Cardiac muscle cell (in vitro differentiated cells and primary cell): ENCODE measurements at regions not wholly inside any gene's neighbourhood (a gene's known extent, or its start where the extent isn't known, plus 50 kb on each side); places are given as distances from the start of the nearest gene placed in this dataset.
"Not testable (repeated sequence)": the region's sequence is repeated elsewhere in the genome, so short reads cannot be mapped to it uniquely, and the experiment has no call there.

Experiments used
- DNase-seq, 2 donors: peaks; one replicate each; pipeline versions ENCODE4 v3.0.0 to v3.0.0-alpha.2; 2010 to 2017; ENCODE audit warnings: low read depth in 1 of 2, low spot score in 1 of 2
- H3K27ac ChIP-seq: fragments of 200-600 bp; sonication (generic); 2 replicates; pipeline ENCODE4 v1.5.1; 2016
- H3K27me3 ChIP-seq: fragments of 200-600 bp; sonication (generic); 2 replicates; pipeline ENCODE4 v1.6.0; 2016; ENCODE audit warnings: control low read depth
- H3K36me3 ChIP-seq: fragments of 200-600 bp; sonication (generic); 2 replicates; pipeline ENCODE4 v1.5.1; 2016; ENCODE audit warnings: control low read depth
- H3K4me1 ChIP-seq: fragments of 200-600 bp; sonication (generic); 2 replicates; pipeline ENCODE4 v1.8.1; 2017; ENCODE audit warnings: low read depth, mild to moderate bottlenecking, mixed run types
- H3K4me3 ChIP-seq: fragments of 200-600 bp; sonication (generic); 2 replicates; pipeline ENCODE4 v1.5.1; 2016; ENCODE audit warnings: mild to moderate bottlenecking
- H3K9me3 ChIP-seq: fragments of 200-600 bp; sonication (generic); 2 replicates; pipeline ENCODE4 v1.5.1; 2017; ENCODE audit warnings: low read depth, mild to moderate bottlenecking, control low read depth
- TF ChIP-seq, protein P1 (sequence below): IDR thresholded peaks from 2 replicates; pipeline ENCODE4 v1.5.1; 2012; ENCODE audit warnings: low read depth, mild to moderate bottlenecking, low read length

DNA sequence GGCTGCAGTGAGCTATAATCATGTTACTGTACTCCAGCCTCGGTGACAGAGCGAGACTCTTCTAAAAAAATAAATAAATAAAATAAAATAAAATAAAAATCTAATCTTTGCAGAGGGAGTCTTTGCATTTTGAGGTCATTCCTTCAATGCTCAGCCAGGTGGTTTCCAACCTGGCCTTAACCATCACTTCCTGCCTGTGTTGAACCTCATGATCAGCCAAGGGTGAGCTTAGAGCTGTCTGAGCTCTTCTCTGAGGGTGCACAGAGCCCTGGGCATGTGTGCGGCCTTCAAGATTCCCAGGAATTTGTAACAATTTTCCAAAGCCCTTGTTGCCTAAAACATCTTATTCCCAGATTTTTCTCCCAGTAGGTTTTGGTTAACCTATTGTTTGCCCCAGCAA, 94.3 kb downstream of the KCNJ12 start:
- not testable (repeated sequence) for H3K36me3 ChIP-seq, H3K27ac ChIP-seq, H3K4me3 ChIP-seq, H3K9me3 ChIP-seq, H3K4me1 ChIP-seq, H3K27me3 ChIP-seq, DNase-seq

DNA sequence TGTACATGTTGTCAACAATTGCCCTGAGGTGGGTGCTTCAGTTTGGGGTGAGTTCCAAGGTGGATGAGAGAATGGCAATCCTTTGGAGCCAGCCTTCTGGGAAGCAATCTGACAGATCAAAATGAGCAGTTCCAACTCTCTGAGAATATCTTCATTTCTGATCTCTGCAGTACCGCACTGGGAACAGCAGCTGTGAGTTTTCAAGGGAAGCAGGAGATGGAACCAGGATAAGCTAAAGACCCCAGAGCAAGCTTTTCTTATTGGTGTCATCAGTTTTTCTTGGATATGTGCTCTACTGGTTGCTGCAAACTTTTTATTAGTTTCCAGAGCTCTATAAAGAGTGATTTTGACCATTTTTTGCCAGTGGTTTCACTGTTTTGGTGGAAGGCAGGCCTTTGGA, 94.7 kb downstream of the KCNJ12 start:
- Histone ChIP-seq H3K4me1 (no peaks in the 10 kb centered on the region), H3K9me3 (no peaks in the 10 kb centered on the region), H3K27me3 (no peaks in the 10 kb centered on the region), H3K36me3 (no peaks in the 10 kb centered on the region), H3K27ac (no peak overlapping the region), H3K4me3 (no peak overlapping the region)
- no peak for DNase-seq
- TF ChIP-seq, protein P1, sequence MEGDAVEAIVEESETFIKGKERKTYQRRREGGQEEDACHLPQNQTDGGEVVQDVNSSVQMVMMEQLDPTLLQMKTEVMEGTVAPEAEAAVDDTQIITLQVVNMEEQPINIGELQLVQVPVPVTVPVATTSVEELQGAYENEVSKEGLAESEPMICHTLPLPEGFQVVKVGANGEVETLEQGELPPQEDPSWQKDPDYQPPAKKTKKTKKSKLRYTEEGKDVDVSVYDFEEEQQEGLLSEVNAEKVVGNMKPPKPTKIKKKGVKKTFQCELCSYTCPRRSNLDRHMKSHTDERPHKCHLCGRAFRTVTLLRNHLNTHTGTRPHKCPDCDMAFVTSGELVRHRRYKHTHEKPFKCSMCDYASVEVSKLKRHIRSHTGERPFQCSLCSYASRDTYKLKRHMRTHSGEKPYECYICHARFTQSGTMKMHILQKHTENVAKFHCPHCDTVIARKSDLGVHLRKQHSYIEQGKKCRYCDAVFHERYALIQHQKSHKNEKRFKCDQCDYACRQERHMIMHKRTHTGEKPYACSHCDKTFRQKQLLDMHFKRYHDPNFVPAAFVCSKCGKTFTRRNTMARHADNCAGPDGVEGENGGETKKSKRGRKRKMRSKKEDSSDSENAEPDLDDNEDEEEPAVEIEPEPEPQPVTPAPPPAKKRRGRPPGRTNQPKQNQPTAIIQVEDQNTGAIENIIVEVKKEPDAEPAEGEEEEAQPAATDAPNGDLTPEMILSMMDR = no peak

DNA sequence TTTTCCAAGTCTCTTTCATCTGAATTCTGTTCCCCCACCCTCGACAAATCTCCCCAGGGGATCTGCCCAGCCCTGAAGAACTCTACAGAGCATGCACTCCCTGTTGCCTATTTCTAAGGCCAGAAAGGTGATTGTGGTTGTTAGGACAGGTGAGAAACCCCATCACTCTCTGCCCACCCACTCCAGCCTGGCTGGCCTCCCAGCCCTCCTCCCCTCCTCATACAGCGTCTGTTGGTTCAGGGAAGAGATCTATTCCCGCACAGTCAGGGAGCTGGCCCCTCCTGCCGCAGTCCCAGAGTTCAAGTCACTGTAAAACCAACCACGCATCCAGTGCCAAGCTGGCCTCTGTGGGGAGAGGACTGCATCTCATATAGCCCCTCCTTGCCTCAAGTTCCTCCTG, 98.7 kb downstream of the KCNJ12 start:
- H3K36me3 ChIP-seq = no peaks in the 10 kb centered on the region
- no peak overlapping the region for H3K4me3 ChIP-seq
- H3K4me1 ChIP-seq = no peaks in the 10 kb centered on the region
- H3K27ac ChIP-seq = no peak overlapping the region
- DNase-seq = no peak
- TF ChIP-seq, protein P1 = no peak
- H3K9me3 ChIP-seq = no peaks in the 10 kb centered on the region
- no peaks in the 10 kb centered on the region for H3K27me3 ChIP-seq

DNA sequence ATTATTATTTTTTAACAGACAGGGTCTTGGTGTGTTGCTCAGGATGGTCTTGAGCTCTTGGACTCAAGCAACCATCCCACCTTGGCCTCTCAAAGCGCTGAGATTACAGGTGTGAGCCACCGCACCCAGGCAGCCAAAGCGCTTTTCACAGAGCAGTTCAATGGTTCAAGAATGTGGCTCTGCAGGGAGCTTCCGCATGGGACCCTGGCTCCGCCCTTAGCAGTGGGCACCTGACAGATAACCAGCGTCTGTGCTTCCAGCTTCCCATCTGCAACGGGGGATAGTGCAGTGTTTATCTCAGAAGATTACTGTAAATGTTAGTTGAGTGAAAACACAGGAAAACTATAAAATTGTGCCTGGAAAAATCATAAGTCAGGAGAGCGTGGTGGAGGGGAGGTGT, 99.4 kb downstream of the KCNJ12 start:
- no peak overlapping the region for H3K4me3 ChIP-seq
- TF ChIP-seq, protein P1 = no peak
- DNase-seq = no peak
- H3K27me3 ChIP-seq = no peaks in the 10 kb centered on the region
- H3K4me1 ChIP-seq = no peaks in the 10 kb centered on the region
- H3K27ac ChIP-seq = no peak overlapping the region
- H3K9me3 ChIP-seq = no peaks in the 10 kb centered on the region
- no peaks in the 10 kb centered on the region for H3K36me3 ChIP-seq

DNA sequence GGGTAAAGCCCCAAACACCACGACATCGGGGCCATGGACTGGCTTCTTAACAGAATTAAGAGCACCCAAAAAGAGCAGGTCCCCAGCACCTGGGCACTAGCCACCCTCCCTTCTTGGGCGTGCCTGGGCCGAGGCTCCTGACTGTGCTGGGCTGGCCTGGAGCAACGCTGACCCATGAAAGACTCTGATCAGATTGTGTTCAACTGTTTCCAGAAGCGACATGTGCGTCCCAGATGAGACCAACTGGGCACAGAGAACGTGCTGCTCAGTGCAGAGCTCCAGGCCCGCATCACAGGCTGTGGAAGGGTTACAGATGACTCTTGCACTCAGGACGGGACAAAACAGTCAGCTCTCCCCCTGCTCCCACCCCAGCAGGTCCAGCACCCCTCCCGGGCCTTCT, 100.7 kb downstream of the KCNJ12 start:
- Histone ChIP-seq H3K4me1 (peaks cover 2% of the 10 kb centered on the region), H3K36me3 (no peaks in the 10 kb centered on the region), H3K27ac (no peak overlapping the region), H3K9me3 (no peaks in the 10 kb centered on the region), H3K27me3 (no peaks in the 10 kb centered on the region), H3K4me3 (no peak overlapping the region)
- TF ChIP-seq, protein P1 = no peak
- DNase-seq = no peak

DNA sequence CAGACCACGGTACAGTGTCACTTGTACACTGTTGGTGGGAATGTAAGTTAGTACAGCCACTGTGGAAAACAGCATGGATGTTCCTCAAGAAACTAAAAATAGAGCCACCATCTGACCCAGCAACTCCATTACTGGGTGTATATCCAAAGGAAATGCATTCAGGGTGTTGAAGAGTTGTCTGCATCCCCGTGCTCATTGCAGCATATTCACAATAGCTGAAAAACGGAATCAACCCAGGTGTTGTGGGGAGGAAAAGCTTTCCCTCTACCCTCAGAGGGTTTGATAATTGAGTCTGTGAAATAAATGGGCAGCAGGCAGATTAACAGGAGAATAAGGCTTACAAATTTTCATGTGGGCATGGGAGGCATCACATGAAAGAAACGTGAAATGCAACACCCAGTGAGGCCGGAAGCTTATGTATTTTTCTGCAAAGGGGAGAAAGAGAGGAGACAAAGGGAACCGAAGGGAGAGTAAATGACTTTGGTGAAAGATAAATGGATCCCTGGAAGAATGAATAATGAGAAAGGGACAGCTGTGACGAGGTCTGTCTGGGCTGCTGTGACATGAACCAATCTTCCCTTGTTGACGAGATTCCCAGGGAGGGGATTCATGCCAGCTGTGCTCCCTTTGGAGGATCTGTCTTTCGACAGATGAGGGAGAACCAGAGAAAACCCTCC, 106.2 kb downstream of the KCNJ12 start:
- Histone ChIP-seq H3K9me3 (no peaks in the 10 kb centered on the region), H3K4me1 (peaks cover 8% of the 10 kb centered on the region), H3K4me3 (no peak overlapping the region), H3K27me3 (no peaks in the 10 kb centered on the region), H3K36me3 (no peaks in the 10 kb centered on the region), H3K27ac (no peak overlapping the region)
- TF ChIP-seq, protein P1 = no peak
- DNase-seq = no peak

DNA sequence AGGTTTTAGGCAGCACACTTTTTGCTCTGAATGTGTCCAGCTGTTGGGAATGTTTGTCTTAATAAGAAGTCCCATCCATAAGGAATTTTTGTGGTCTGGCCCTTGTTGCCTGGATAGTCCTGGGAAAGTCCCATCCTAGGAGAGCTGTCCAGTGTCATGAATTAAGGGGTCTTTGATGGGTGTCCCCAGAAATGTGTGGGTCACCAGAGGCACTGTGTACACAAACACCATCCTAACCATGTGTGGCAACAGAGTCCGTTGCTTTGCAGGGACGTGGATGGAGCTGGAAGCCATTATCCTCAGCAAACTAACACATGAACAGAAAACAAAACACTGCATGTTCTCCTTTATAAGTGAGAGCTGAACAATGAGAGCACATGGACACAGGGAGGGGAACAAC, 111.9 kb downstream of the KCNJ12 start:
- H3K27ac ChIP-seq, H3K36me3 ChIP-seq, H3K4me1 ChIP-seq, H3K9me3 ChIP-seq, H3K4me3 ChIP-seq, DNase-seq, H3K27me3 ChIP-seq: not testable (repeated sequence)
